ENCODE measurements at regions not wholly inside any gene's neighbourhood (a gene's known extent, or its start where the extent isn't known, plus 50 kb on each side); places are given as distances from the start of the nearest gene placed in this dataset.

DNA sequence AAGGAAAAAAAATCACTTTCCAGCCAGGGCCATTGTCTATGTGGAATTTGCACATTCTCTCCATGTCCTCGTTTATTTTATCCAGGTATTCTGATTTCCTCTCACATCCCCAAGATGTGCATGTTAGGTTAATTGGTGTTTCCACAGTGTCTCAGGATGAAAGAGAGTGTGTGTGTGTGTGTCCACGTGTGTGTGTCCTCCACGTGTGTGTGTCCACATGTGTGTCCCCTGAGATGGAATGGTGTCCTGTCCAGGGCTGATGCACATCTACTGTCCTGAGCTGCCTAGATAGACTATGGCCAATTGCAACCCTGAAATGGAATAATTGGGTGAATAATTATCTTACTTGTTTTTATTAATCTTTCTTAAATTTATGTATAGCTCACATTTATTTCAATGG is 2436.5 kb downstream of the PCDH9 start:
- TF ChIP-seq CBX3 (IDR thresholded peaks at IDR 0.05; ENCODE audit: low read depth) (no peak), YY1 (IDR thresholded peaks at IDR 0.05; ENCODE audit: extremely low read depth, insufficient replicate concordance, low read depth, low read length) (no peak), ZNF274 (IDR thresholded peaks at IDR 0.05; ENCODE audit: low read depth, low read length) (no peak), SRF (IDR thresholded peaks at IDR 0.05; ENCODE audit: low read depth) (no peak), CTCF (IDR thresholded peaks at IDR 0.05 in 2 of 3, conservative IDR thresholded peaks at IDR 0.05 in 1 of 3; ENCODE audit: borderline replicate concordance in 1 of 3, insufficient read depth in 1 of 3, low read depth in 2 of 3, low read length in 2 of 3) (no peak), SIN3A (IDR thresholded peaks at IDR 0.05; ENCODE audit: low read depth) (no peak)

Data from HCT116 (cell line).